BE2C (cell line): ENCODE measurements at regions not wholly inside any gene's neighbourhood (a gene's known extent, or its start where the extent isn't known, plus 50 kb on each side); places are given as distances from the start of the nearest gene placed in this dataset.

Source experiments
- DNase-seq: peaks from one replicate; pipeline ENCODE4 v3.0.0-alpha.2; 2020
- H3K27me3 ChIP-seq: fragments of 250-450 bp; sonication (Bioruptor Pico); 2 replicates; pipeline ENCODE4 v1.5.1; 2020; ENCODE audit warnings: mild to moderate bottlenecking
- H3K36me3 ChIP-seq: fragments of 250-450 bp; sonication (Bioruptor Pico); 2 replicates; pipeline ENCODE4 v1.5.1; 2020; ENCODE audit warnings: mild to moderate bottlenecking
- H3K4me1 ChIP-seq: fragments of 250-450 bp; sonication (Bioruptor Pico); 2 replicates; pipeline ENCODE4 v1.5.1; 2020
- H3K4me3 ChIP-seq: 2 replicates; pipeline ENCODE4 v1.5.1; 2011; ENCODE audit warnings: low read depth, low read length
- H3K9me3 ChIP-seq: fragments of 250-450 bp; sonication (Bioruptor Pico); 2 replicates; pipeline ENCODE4 v1.5.1; 2020
- CTCF ChIP-seq: IDR thresholded peaks from 2 replicates; pipeline ENCODE4 v1.5.1; 2012; ENCODE audit warnings: mild to moderate bottlenecking, low read depth, low read length

- no peak for TF ChIP-seq CTCF
- no peaks in the 10 kb centered on the region for H3K9me3 ChIP-seq
- DNase-seq, result no peak
Observed at GRCh38 chr2:30361751-30362394, 85.2 kb upstream of the LCLAT1 start.

DNA sequence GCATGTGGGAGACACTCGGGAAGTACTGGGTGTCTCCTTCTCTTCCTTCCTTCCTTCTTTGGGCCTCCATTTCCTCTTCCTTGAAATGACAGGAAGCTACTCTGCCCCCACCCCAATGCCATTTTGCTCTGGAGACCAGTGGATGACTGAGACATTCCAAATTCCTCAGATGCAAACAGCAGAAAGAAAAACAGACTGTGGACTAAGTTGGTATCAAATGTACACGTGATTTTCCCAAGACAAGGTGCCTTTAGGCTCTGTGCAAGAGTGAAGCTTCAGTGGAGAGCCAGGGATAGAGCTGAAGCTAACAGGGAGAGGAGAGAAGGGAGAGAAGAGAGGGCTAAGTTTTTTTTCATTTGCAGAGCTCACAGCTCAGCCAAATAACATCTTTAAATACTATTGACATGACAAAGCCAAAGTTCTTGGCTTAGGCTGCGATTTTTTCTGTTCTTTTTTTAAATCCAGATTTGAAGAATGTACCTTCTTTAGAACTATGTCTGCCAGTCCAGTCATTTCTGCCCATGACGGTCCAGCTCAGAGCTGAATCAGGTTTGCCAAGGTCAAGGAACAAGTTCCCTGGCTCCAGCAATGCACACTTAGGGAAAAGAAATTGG lies 84.5 kb upstream of the LCLAT1 start:
- no peaks in the 10 kb centered on the region for H3K4me1 ChIP-seq
- TF ChIP-seq CTCF, result no peak
- H3K9me3 ChIP-seq, result no peaks in the 10 kb centered on the region
- no peak for DNase-seq
- H3K36me3 ChIP-seq, result no peaks in the 10 kb centered on the region
- H3K4me3 ChIP-seq, result no peak overlapping the region
- no peaks in the 10 kb centered on the region for H3K27me3 ChIP-seq

More at GRCh38 chr2:30361751-30362394, 85.2 kb upstream of the LCLAT1 start:
- Histone ChIP-seq H3K27me3 (no peaks in the 10 kb centered on the region), H3K36me3 (no peaks in the 10 kb centered on the region), H3K4me1 (no peaks in the 10 kb centered on the region), H3K4me3 (no peak overlapping the region)

- H3K4me3 ChIP-seq, result no peak overlapping the region
- no peak for TF ChIP-seq CTCF
- no peaks in the 10 kb centered on the region for H3K4me1 ChIP-seq
- no peaks in the 10 kb centered on the region for H3K9me3 ChIP-seq
- DNase-seq, result no peak
- no peaks in the 10 kb centered on the region for H3K36me3 ChIP-seq
- no peaks in the 10 kb centered on the region for H3K27me3 ChIP-seq
Observed at GRCh38 chr2:30363406-30363805, 83.6 kb upstream of the LCLAT1 start.

GRCh38 chr2:30365201-30365600 lies 81.8 kb upstream of the LCLAT1 start:
- Histone ChIP-seq H3K4me3 (no peak overlapping the region), H3K9me3 (no peaks in the 10 kb centered on the region), H3K4me1 (no peaks in the 10 kb centered on the region), H3K36me3 (no peaks in the 10 kb centered on the region), H3K27me3 (no peaks in the 10 kb centered on the region)
- TF ChIP-seq CTCF, result no peak
- no peak for DNase-seq

- DNase-seq, result no peak
- Histone ChIP-seq H3K9me3 (no peaks in the 10 kb centered on the region), H3K4me1 (no peaks in the 10 kb centered on the region), H3K27me3 (no peaks in the 10 kb centered on the region), H3K4me3 (no peak overlapping the region), H3K36me3 (no peaks in the 10 kb centered on the region)
- TF ChIP-seq CTCF, result no peak
Observed at GRCh38 chr2:30366199-30366691, 80.8 kb upstream of the LCLAT1 start.
